GM23248 (cell line): ENCODE measurements at regions not wholly inside any gene's neighbourhood (a gene's known extent, or its start where the extent isn't known, plus 50 kb on each side); places are given as distances from the start of the nearest gene placed in this dataset.
"Not testable (repeated sequence)": the region's sequence is repeated elsewhere in the genome, so short reads cannot be mapped to it uniquely, and the experiment has no call there.

ENCODE experiments used
- DNase-seq: peaks from one replicate; pipeline ENCODE4 v3.0.0-alpha.2; 2015
- H2AFZ ChIP-seq: fragments of 200-600 bp; sonication (generic); 2 replicates; pipeline ENCODE4 v1.6.1; 2016; ENCODE audit warnings: antibody characterized with exemption
- H3F3A ChIP-seq: fragments of 200-600 bp; sonication (generic); 2 replicates; pipeline ENCODE4 v1.6.1; 2016; ENCODE audit warnings: mild to moderate bottlenecking, antibody characterized with exemption, mixed run types; ENCODE audit not compliant: insufficient read depth
- H3K27ac ChIP-seq: fragments of 200-600 bp; sonication (generic); 2 replicates; pipeline ENCODE4 v1.5.1; 2016; ENCODE audit warnings: mild to moderate bottlenecking
- H3K27me3 ChIP-seq: fragments of 200-600 bp; sonication (generic); replicated peaks from 2 replicates; pipeline ENCODE4 v1.6.1; 2016; ENCODE audit warnings: mild to moderate bottlenecking; ENCODE audit not compliant: insufficient read depth
- H3K36me3 ChIP-seq: fragments of 200-600 bp; sonication (generic); 2 replicates; pipeline ENCODE4 v1.6.1; 2016; ENCODE audit warnings: low read depth, mild to moderate bottlenecking
- H3K4me1 ChIP-seq: fragments of 200-600 bp; sonication (generic); 2 replicates; pipeline ENCODE4 v1.6.1; 2016; ENCODE audit warnings: mild to moderate bottlenecking; ENCODE audit not compliant: insufficient read depth
- H3K4me2 ChIP-seq: fragments of 200-600 bp; sonication (generic); one replicate; pipeline ENCODE4 v1.6.1; 2016; ENCODE audit warnings: mild to moderate bottlenecking; ENCODE audit not compliant: unreplicated experiment
- H3K4me3 ChIP-seq: fragments of 200-600 bp; sonication (generic); 2 replicates; pipeline ENCODE4 v1.5.1; 2016; ENCODE audit warnings: mild to moderate bottlenecking
- H3K79me2 ChIP-seq: fragments of 200-600 bp; sonication (generic); 2 replicates; pipeline ENCODE4 v1.6.1; 2016; ENCODE audit warnings: mild to moderate bottlenecking; ENCODE audit not compliant: insufficient read depth
- H3K9ac ChIP-seq: fragments of 200-600 bp; sonication (generic); 2 replicates; pipeline ENCODE4 v1.6.1; 2016; ENCODE audit warnings: mild to moderate bottlenecking
- H3K9me2 ChIP-seq: fragments of 200-600 bp; sonication (generic); 2 replicates; pipeline ENCODE4 v1.6.1; 2016; ENCODE audit warnings: mixed run types, mild to moderate bottlenecking, moderate library complexity; ENCODE audit not compliant: insufficient read depth
- H3K9me3 ChIP-seq: fragments of 200-600 bp; sonication (generic); one replicate; pipeline ENCODE4 v1.6.1; 2017; ENCODE audit warnings: low read depth
- H4K20me1 ChIP-seq: fragments of 200-600 bp; sonication (generic); 2 replicates; pipeline ENCODE4 v1.6.0; 2016; ENCODE audit not compliant: insufficient read depth
- EZH2 ChIP-seq: fragments of 200-600 bp; sonication (generic); IDR thresholded peaks from 2 replicates; pipeline ENCODE4 v1.6.1; 2018; ENCODE audit warnings: antibody characterized with exemption, mild to moderate bottlenecking; ENCODE audit not compliant: insufficient read depth, poor library complexity, severe bottlenecking
- EZH2phosphoT487 ChIP-seq: fragments of 200-600 bp; sonication (generic); IDR thresholded peaks from 2 replicates; pipeline ENCODE4 v1.6.1; 2018; ENCODE audit warnings: antibody characterized with exemption, moderate library complexity, mild to moderate bottlenecking, low read depth; ENCODE audit not compliant: insufficient read depth
- WGBS, 2 experiments: methylation state at CpG; one replicate each; pipeline ENCODE4 v1.1.6; 2015 to 2017; ENCODE audit warnings: low lambda C conversion rate in 2 of 2, low coverage in 1 of 2; ENCODE audit errors: missing lambda C conversion rate in 2 of 2; 5-methylcytosine and 5-hydroxymethylcytosine counted together
- in situ Hi-C: fragments of 300-500 bp; cut with MboI; formaldehyde crosslinking; loops from 2 replicates; pipeline ENCODE4 v1.15.0; 2020

- in situ Hi-C loops, result no loop called here
- H3K9ac ChIP-seq, result no peak overlapping the region
- H3K79me2 ChIP-seq, result no peaks in the 10 kb centered on the region
Measured at GRCh38 chr4:69025999-69026387, 70.3 kb upstream of the UGT2B7 start.

GRCh38 chr4:69026974-69027373 is 69.3 kb upstream of the UGT2B7 start:
- H3K36me3 ChIP-seq, result no peaks in the 10 kb centered on the region
- no peak overlapping the region for H3K4me3 ChIP-seq
- H3K9ac ChIP-seq, result no peak overlapping the region
- H3K27me3 ChIP-seq, result no peaks in the 10 kb centered on the region
- H3K4me1 ChIP-seq, result no peaks in the 10 kb centered on the region
- no peak overlapping the region for H3K4me2 ChIP-seq
- no peaks in the 10 kb centered on the region for H3K9me3 ChIP-seq
- no peak overlapping the region for H3K27ac ChIP-seq
- H3K79me2 ChIP-seq, result no peaks in the 10 kb centered on the region
- TF ChIP-seq EZH2 (no peak), EZH2phosphoT487 (no peak)
- 20 to 24% methylated on average over 2 of the region's 2 CpGs for WGBS, 2 experiments
- H4K20me1 ChIP-seq, result no peaks in the 10 kb centered on the region
- no peak overlapping the region for H2AFZ ChIP-seq
- DNase-seq, result no peak
- in situ Hi-C loops, result no loop called here
- H3F3A ChIP-seq, result no peaks in the 10 kb centered on the region
- no peaks in the 10 kb centered on the region for H3K9me2 ChIP-seq

More at GRCh38 chr4:69025999-69026387, 70.3 kb upstream of the UGT2B7 start:
- TF ChIP-seq EZH2 (no peak), EZH2phosphoT487 (no peak)
- Histone ChIP-seq H3K4me3 (no peak overlapping the region), H3F3A (no peaks in the 10 kb centered on the region), H4K20me1 (no peaks in the 10 kb centered on the region), H3K27me3 (no peaks in the 10 kb centered on the region), H3K4me2 (no peak overlapping the region), H3K4me1 (no peaks in the 10 kb centered on the region), H3K9me3 (no peaks in the 10 kb centered on the region), H2AFZ (no peak overlapping the region), H3K27ac (no peak overlapping the region), H3K9me2 (no peaks in the 10 kb centered on the region), H3K36me3 (no peaks in the 10 kb centered on the region)
- DNase-seq, result no peak

- Histone ChIP-seq H2AFZ (no peak overlapping the region), H3K9me3 (no peaks in the 10 kb centered on the region), H3K9ac (no peak overlapping the region), H3K27ac (no peak overlapping the region), H3K79me2 (no peaks in the 10 kb centered on the region), H3K4me1 (no peaks in the 10 kb centered on the region), H3K9me2 (no peaks in the 10 kb centered on the region), H3K4me2 (no peak overlapping the region), H3F3A (no peaks in the 10 kb centered on the region), H3K4me3 (no peak overlapping the region), H3K36me3 (no peaks in the 10 kb centered on the region), H3K27me3 (no peaks in the 10 kb centered on the region), H4K20me1 (no peaks in the 10 kb centered on the region)
- in situ Hi-C loops, result no loop called here
- TF ChIP-seq EZH2, result no peak
- no peak for TF ChIP-seq EZH2phosphoT487
- DNase-seq, result no peak
- 24 to 29% methylated on average over 4 of the region's 4 CpGs for WGBS, 2 experiments
Measured at GRCh38 chr4:69030326-69030725, 65.9 kb upstream of the UGT2B7 start.

GRCh38 chr4:69032847-69033638 is 63.2 kb upstream of the UGT2B7 start:
- Histone ChIP-seq H3F3A (no peaks in the 10 kb centered on the region), H3K27ac (no peak overlapping the region), H3K27me3 (no peaks in the 10 kb centered on the region), H3K9ac (no peak overlapping the region), H2AFZ (no peak overlapping the region), H3K36me3 (no peaks in the 10 kb centered on the region), H3K79me2 (no peaks in the 10 kb centered on the region), H3K4me1 (no peaks in the 10 kb centered on the region), H3K9me3 (no peaks in the 10 kb centered on the region), H4K20me1 (no peaks in the 10 kb centered on the region), H3K4me3 (no peak overlapping the region), H3K9me2 (no peaks in the 10 kb centered on the region), H3K4me2 (no peak overlapping the region)
- 10 to 12% methylated on average over 2 of the region's 2 CpGs for WGBS, 2 experiments
- DNase-seq, result no peak
- in situ Hi-C loops, result no loop called here
- TF ChIP-seq EZH2 (no peak), EZH2phosphoT487 (no peak)

GRCh38 chr4:69034315-69034740 is 61.9 kb upstream of the UGT2B7 start:
- H3K9ac ChIP-seq, H3K27ac ChIP-seq, H3K4me2 ChIP-seq, H2AFZ ChIP-seq, H4K20me1 ChIP-seq, H3K9me3 ChIP-seq, H3K9me2 ChIP-seq, H3K4me3 ChIP-seq, H3K4me1 ChIP-seq, H3K36me3 ChIP-seq, in situ Hi-C loops, H3K27me3 ChIP-seq, H3K79me2 ChIP-seq, DNase-seq, H3F3A ChIP-seq: not testable (repeated sequence)
- whole genome bisulfite sequencing, 2 experiments, result 10 to 13% methylated on average over 3 of the region's 3 CpGs
